ENCODE measurements at regions not wholly inside any gene's neighbourhood (a gene's known extent, or its start where the extent isn't known, plus 50 kb on each side); places are given as distances from the start of the nearest gene placed in this dataset.

DNA sequence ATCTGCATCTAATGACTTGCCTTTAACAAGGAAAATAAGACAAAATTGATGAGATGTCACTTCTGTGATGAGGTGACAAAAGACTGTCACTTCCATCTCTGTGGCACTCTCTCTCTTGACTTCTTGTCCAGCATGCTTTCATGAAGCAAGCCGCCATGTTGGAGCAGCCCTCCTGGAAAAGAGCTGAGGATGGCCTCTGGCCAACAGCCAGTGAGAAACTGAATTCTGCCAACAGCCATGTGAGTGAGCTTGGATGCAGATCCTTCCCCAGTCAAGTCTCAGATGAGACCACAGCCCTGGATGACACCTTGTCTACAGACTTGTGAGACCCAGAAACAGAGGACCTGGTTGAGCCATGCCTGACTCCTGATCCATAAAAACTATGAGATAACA is 412.6 kb upstream of the SHH start:
- TF ChIP-seq POLR2A (IDR thresholded peaks at IDR 0.05; ENCODE audit: low read depth, low read length) (no peak), POLR2AphosphoS5 (IDR thresholded peaks at IDR 0.05; ENCODE audit: low read depth, low read length) (no peak)
